Loucy (cell line): ENCODE measurements at regions not wholly inside any gene's neighbourhood (a gene's known extent, or its start where the extent isn't known, plus 50 kb on each side); places are given as distances from the start of the nearest gene placed in this dataset.
A peak's percentile ranks its signal among the peaks of the same experiment; 100 is the strongest.

ENCODE experiments used
- H2AFZ ChIP-seq: fragments of 200-600 bp; sonication (generic); 2 replicates; pipeline ENCODE4 v1.6.0; 2016; ENCODE audit warnings: antibody characterized with exemption, mild to moderate bottlenecking, low read length, moderate library complexity
- H3F3A ChIP-seq: fragments of 200-600 bp; 2 replicates; pipeline ENCODE4 v1.6.0; 2016; ENCODE audit warnings: antibody characterized with exemption, low read depth, mild to moderate bottlenecking
- H3K27me3 ChIP-seq: fragments of 200-600 bp; sonication (generic); 2 replicates; pipeline ENCODE4 v1.6.1; 2014; ENCODE audit warnings: low read length, mild to moderate bottlenecking; ENCODE audit not compliant: insufficient read depth, poor library complexity, severe bottlenecking
- H3K36me3 ChIP-seq: fragments of 200-600 bp; sonication (generic); 2 replicates; pipeline ENCODE4 v1.6.1; 2016; ENCODE audit warnings: low read length; ENCODE audit not compliant: insufficient read depth
- H3K4me1 ChIP-seq: fragments of 200-600 bp; sonication (generic); 2 replicates; pipeline ENCODE4 v1.5.1; 2014; ENCODE audit warnings: low read length, mild to moderate bottlenecking; ENCODE audit not compliant: insufficient read depth, poor library complexity, severe bottlenecking
- H3K4me2 ChIP-seq: fragments of 200-600 bp; sonication (generic); 2 replicates; pipeline ENCODE4 v1.6.0; 2014; ENCODE audit warnings: antibody characterized with exemption, low read length, low read depth, mild to moderate bottlenecking; ENCODE audit not compliant: poor library complexity, severe bottlenecking
- H3K4me3 ChIP-seq: fragments of 200-600 bp; sonication (generic); 2 replicates; pipeline ENCODE4 v1.5.1; 2014; ENCODE audit warnings: low read length, mild to moderate bottlenecking, mixed read lengths; ENCODE audit not compliant: poor library complexity, severe bottlenecking
- H3K79me2 ChIP-seq: fragments of 200-600 bp; sonication (generic); 2 replicates; pipeline ENCODE4 v1.6.1; 2014; ENCODE audit warnings: low read length; ENCODE audit not compliant: insufficient read depth
- H3K9ac ChIP-seq: fragments of 200-600 bp; sonication (generic); 2 replicates; pipeline ENCODE4 v1.6.0; 2014; ENCODE audit warnings: mild to moderate bottlenecking, low read depth, low read length, moderate library complexity; ENCODE audit not compliant: poor library complexity, severe bottlenecking
- H3K9me2 ChIP-seq: fragments of 200-600 bp; sonication (generic); replicated peaks from 2 replicates; pipeline ENCODE4 v1.6.1; 2016; ENCODE audit warnings: low read depth, low read length, mixed read lengths
- H3K9me3 ChIP-seq: fragments of 200-600 bp; sonication (generic); 2 replicates; pipeline ENCODE4 v1.6.1; 2014; ENCODE audit warnings: mild to moderate bottlenecking, antibody characterized with exemption, low read length, low read depth; ENCODE audit not compliant: insufficient read depth
- H4K20me1 ChIP-seq: fragments of 200-600 bp; sonication (generic); 2 replicates; pipeline ENCODE4 v1.6.0; 2014; ENCODE audit warnings: antibody characterized with exemption, low read length, mild to moderate bottlenecking; ENCODE audit not compliant: insufficient read depth, poor library complexity, severe bottlenecking
- CTCF ChIP-seq: fragments of 200-600 bp; sonication (generic); conservative IDR thresholded peaks from 2 replicates; pipeline ENCODE4 v1.5.1; 2014; ENCODE audit warnings: mild to moderate bottlenecking, antibody characterized with exemption, low read length
- EZH2phosphoT487 ChIP-seq: fragments of 200-600 bp; IDR thresholded peaks from 2 replicates; pipeline ENCODE4 v1.6.1; 2018; ENCODE audit warnings: antibody characterized with exemption, mild to moderate bottlenecking, moderate library complexity, borderline replicate concordance

GRCh38 chr15:70516408-70517193, 246.8 kb downstream of the UACA start:
- no peaks in the 10 kb centered on the region for H3K27me3 ChIP-seq
- no peak overlapping the region for H3K9ac ChIP-seq
- H3F3A ChIP-seq = no peaks in the 10 kb centered on the region
- no peaks in the 10 kb centered on the region for H3K9me3 ChIP-seq
- H3K36me3 ChIP-seq = no peaks in the 10 kb centered on the region
- H4K20me1 ChIP-seq = no peaks in the 10 kb centered on the region
- H3K9me2 ChIP-seq = no peaks in the 10 kb centered on the region
- H3K4me2 ChIP-seq = no peak overlapping the region
- TF ChIP-seq EZH2phosphoT487 (no peak), CTCF (0 out of 2 replicates have a peak, but pooled peaks have one; percentile 14)
- H3K79me2 ChIP-seq = no peaks in the 10 kb centered on the region
- H3K4me3 ChIP-seq = no peak overlapping the region
- no peak overlapping the region for H2AFZ ChIP-seq
- peaks cover 16% of the 10 kb centered on the region for H3K4me1 ChIP-seq

GRCh38 chr15:70514251-70514650, 249.1 kb downstream of the UACA start:
- peaks cover 6% of the 10 kb centered on the region; the same call in 1 of the 2 replicates for H3K9me3 ChIP-seq
- no peak overlapping the region for H3K9ac ChIP-seq
- no peaks in the 10 kb centered on the region for H3K27me3 ChIP-seq
- no peak overlapping the region for H3K4me3 ChIP-seq
- H3K9me2 ChIP-seq = no peaks in the 10 kb centered on the region
- H3K79me2 ChIP-seq = no peaks in the 10 kb centered on the region
- H2AFZ ChIP-seq = no peak overlapping the region
- no peaks in the 10 kb centered on the region for H3F3A ChIP-seq
- no peak for TF ChIP-seq EZH2phosphoT487
- no peak for TF ChIP-seq CTCF
- H4K20me1 ChIP-seq = no peaks in the 10 kb centered on the region
- H3K4me2 ChIP-seq = no peak overlapping the region
- no peaks in the 10 kb centered on the region for H3K36me3 ChIP-seq
- H3K4me1 ChIP-seq = peaks cover 25% of the 10 kb centered on the region

- Histone ChIP-seq H3K9me3 (peaks cover 6% of the 10 kb centered on the region; the same call in 1 of the 2 replicates), H3K9me2 (no peaks in the 10 kb centered on the region), H3K9ac (no peak overlapping the region), H3K4me3 (no peak overlapping the region), H3K4me1 (peaks cover 29% of the 10 kb centered on the region), H3K36me3 (no peaks in the 10 kb centered on the region), H4K20me1 (no peaks in the 10 kb centered on the region), H3K79me2 (no peaks in the 10 kb centered on the region), H2AFZ (no peak overlapping the region), H3K27me3 (no peaks in the 10 kb centered on the region), H3K4me2 (no peak overlapping the region), H3F3A (no peaks in the 10 kb centered on the region; the same call in 1 of the 2 replicates)
- no peak for TF ChIP-seq EZH2phosphoT487
Observed at GRCh38 chr15:70513819-70514218, 249.5 kb downstream of the UACA start.
